Fibroblast of villous mesenchyme (primary cell): ENCODE measurements at regions not wholly inside any gene's neighbourhood (a gene's known extent, or its start where the extent isn't known, plus 50 kb on each side); places are given as distances from the start of the nearest gene placed in this dataset.

Experiments
- DNase-seq: peaks from one replicate; pipeline ENCODE4 v3.0.0-alpha.2; 2010; ENCODE audit warnings: low read depth
- H3K4me3 ChIP-seq: 2 replicates; pipeline ENCODE4 v1.5.1; 2011; ENCODE audit warnings: low read depth, mild to moderate bottlenecking, low read length
- CTCF ChIP-seq: IDR thresholded peaks from 2 replicates; pipeline ENCODE4 v1.5.1; 2012; ENCODE audit warnings: low read depth, mild to moderate bottlenecking, low read length; ENCODE audit not compliant: insufficient read depth

DNA sequence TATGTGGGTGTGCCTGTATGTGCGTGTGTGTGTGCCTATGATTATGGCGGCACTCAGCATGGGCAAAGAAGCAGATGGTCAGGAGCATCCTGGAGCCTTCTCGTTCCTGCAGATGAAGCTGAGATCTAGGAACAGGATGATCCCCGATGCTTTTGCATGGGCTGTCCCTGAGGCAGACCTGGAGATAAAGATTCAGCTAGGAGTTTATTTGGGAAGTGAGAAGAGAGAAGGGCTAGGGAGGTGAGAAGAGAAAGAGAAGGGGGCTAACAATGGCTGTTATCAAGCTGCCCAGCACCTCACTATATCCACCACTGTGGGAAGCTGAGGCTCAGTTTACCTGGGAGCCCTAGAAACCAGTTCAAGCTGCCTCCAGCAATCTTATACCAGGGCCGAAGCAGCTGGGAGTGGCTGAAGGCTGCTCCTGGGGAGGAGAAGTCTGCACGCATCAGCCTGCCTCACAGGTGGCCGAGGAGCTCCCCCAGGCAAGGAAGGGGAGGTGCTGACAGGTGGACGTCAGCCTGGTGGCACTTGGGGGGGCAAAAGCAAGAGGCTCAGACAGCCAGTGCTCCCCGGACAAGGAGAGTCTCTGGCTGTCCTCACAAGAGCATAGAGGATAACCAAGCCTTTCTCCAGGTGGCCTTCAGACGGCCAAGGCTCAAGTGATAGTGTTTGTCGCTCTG is 94.0 kb upstream of the IQSEC1 start:
- no peak overlapping the region for H3K4me3 ChIP-seq
- no peak for TF ChIP-seq CTCF
- no peak for DNase-seq

- H3K4me3 ChIP-seq = no peak overlapping the region
- TF ChIP-seq CTCF = no peak
- no peak for DNase-seq
Measured at GRCh38 chr3:13166243-13167063, 93.2 kb upstream of the IQSEC1 start.

- TF ChIP-seq CTCF = no peak
- no peak for DNase-seq
- no peak overlapping the region for H3K4me3 ChIP-seq
Measured at GRCh38 chr3:13165576-13165975, 92.3 kb upstream of the IQSEC1 start.

DNA sequence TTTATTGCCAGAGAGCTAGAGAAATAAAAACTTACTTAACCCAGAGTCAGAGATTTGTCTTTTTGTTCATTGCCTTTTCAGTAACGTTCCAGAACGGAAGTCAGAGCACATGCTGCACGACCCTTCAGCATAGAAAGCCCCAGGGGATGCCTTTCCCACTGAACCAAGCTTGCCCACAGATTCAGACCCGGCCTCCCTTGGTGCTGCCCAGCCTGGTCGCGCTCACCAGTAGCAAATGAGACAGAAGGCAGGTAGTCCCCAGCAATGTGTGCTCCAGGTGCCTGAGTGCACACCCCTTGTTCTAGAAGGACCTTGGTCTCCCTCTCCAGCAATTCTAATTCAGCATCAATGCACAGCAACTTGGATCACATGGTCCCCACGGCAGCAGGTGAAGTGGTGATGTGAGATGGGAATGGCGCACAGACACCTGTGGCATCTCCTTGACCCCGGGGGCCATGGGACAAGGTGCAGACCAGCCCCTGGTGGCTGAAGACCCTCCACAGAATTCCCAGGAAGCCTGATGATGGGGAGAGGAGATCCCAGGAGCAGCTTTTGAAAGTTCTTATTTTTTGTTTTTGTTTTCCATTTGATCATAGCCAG is 91.8 kb upstream of the IQSEC1 start:
- TF ChIP-seq CTCF = no peak
- DNase-seq = no peak
- H3K4me3 ChIP-seq = no peak overlapping the region

GRCh38 chr3:13163848-13164382 is 90.7 kb upstream of the IQSEC1 start:
- no peak for DNase-seq
- no peak for TF ChIP-seq CTCF
- H3K4me3 ChIP-seq = no peak overlapping the region

GRCh38 chr3:13162549-13163320 is 89.5 kb upstream of the IQSEC1 start:
- TF ChIP-seq CTCF = no peak

More at GRCh38 chr3:13162549-13163320, 89.5 kb upstream of the IQSEC1 start:
- H3K4me3 ChIP-seq = no peak overlapping the region
- DNase-seq = no peak
